ENCODE measurements at regions not wholly inside any gene's neighbourhood (a gene's known extent, or its start where the extent isn't known, plus 50 kb on each side); places are given as distances from the start of the nearest gene placed in this dataset.

GRCh38 chr12:47349137-47350061 lies 269.6 kb upstream of the AMIGO2 start:
- Histone ChIP-seq H3K36me3 (no peaks in the 10 kb centered on the region), H3K4me3 (no peak overlapping the region), H3K4me1 (no peaks in the 10 kb centered on the region), H3K27ac (no peak overlapping the region), H3K9me3 (no peaks in the 10 kb centered on the region), H3K27me3 (no peaks in the 10 kb centered on the region)
- in situ Hi-C loops (cut with MboI; ENCODE audit: low sequenced_read_pairs in 4 of 4) = no loop called here
- DNase-seq (no peak), ATAC-seq (no peak)
- TF ChIP-seq POLR2A (IDR thresholded peaks at IDR 0.05) = no peak
- TF ChIP-seq CTCF (IDR thresholded peaks at IDR 0.05 in 4 of 5, conservative IDR thresholded peaks at IDR 0.05 in 1 of 5) = no peak
- intact Hi-C loops (cut with DNase I; ENCODE audit: low total_unique reads) = no loop called here

- Histone ChIP-seq H3K4me3 (no peak overlapping the region), H3K9me3 (no peaks in the 10 kb centered on the region), H3K4me1 (no peaks in the 10 kb centered on the region), H3K27ac (no peak overlapping the region), H3K36me3 (no peaks in the 10 kb centered on the region), H3K27me3 (no peaks in the 10 kb centered on the region)
- ATAC-seq (no peak), DNase-seq (no peak)
- TF ChIP-seq POLR2A (IDR thresholded peaks at IDR 0.05) = no peak
- TF ChIP-seq CTCF (IDR thresholded peaks at IDR 0.05 in 4 of 5, conservative IDR thresholded peaks at IDR 0.05 in 1 of 5) = no peak
- in situ Hi-C loops (cut with MboI; ENCODE audit: low sequenced_read_pairs in 4 of 4) (no loop called here), intact Hi-C loops (cut with DNase I; ENCODE audit: low total_unique reads) (no loop called here)
Measured at GRCh38 chr12:47348206-47348605, 268.4 kb upstream of the AMIGO2 start.

GRCh38 chr12:47346251-47347019 lies 266.7 kb upstream of the AMIGO2 start:
- intact Hi-C loops (cut with DNase I; ENCODE audit: low total_unique reads) = no loop called here
- no peaks in the 10 kb centered on the region for H3K27me3 ChIP-seq
- H3K27ac ChIP-seq = no peak overlapping the region
- no peak overlapping the region for H3K4me3 ChIP-seq
- no peak for TF ChIP-seq POLR2A (IDR thresholded peaks at IDR 0.05)
- no peak for TF ChIP-seq CTCF (IDR thresholded peaks at IDR 0.05 in 4 of 5, conservative IDR thresholded peaks at IDR 0.05 in 1 of 5)
- in situ Hi-C loops (cut with MboI; ENCODE audit: low sequenced_read_pairs in 4 of 4) = no loop called here
- no peaks in the 10 kb centered on the region for H3K4me1 ChIP-seq
- ATAC-seq = no peak
- no peaks in the 10 kb centered on the region for H3K9me3 ChIP-seq
- H3K36me3 ChIP-seq = no peaks in the 10 kb centered on the region
- no peak for DNase-seq

- no peaks in the 10 kb centered on the region for H3K4me1 ChIP-seq
- no peaks in the 10 kb centered on the region for H3K9me3 ChIP-seq
- H3K36me3 ChIP-seq = no peaks in the 10 kb centered on the region
- no peak for ATAC-seq
- TF ChIP-seq POLR2A (IDR thresholded peaks at IDR 0.05) (no peak), CTCF (IDR thresholded peaks at IDR 0.05 in 4 of 5, conservative IDR thresholded peaks at IDR 0.05 in 1 of 5) (no peak)
- no peaks in the 10 kb centered on the region for H3K27me3 ChIP-seq
- no peak overlapping the region for H3K4me3 ChIP-seq
- no peak for DNase-seq
- in situ Hi-C loops (cut with MboI; ENCODE audit: low sequenced_read_pairs in 4 of 4) = no loop called here
- intact Hi-C loops (cut with DNase I; ENCODE audit: low total_unique reads) = no loop called here
- H3K27ac ChIP-seq = no peak overlapping the region
Measured at GRCh38 chr12:47343684-47344567, 264.2 kb upstream of the AMIGO2 start.

Measured in gastrocnemius medialis (tissue), 4 donors.